Activated T-helper 2 cell treated with anti-CD3 and anti-CD28 coated beads, Interferon-gamma antibody, Interleukin-2, Interleukin-4, amounts not matched to agents 10 μg/mL and 5 μg/mL and 100 μg/mL, durations not matched to agents 14 hours and 24 hours and 36 hours (primary cell): ENCODE measurements at regions not wholly inside any gene's neighbourhood (a gene's known extent, or its start where the extent isn't known, plus 50 kb on each side); places are given as distances from the start of the nearest gene placed in this dataset.
"Not testable (repeated sequence)": the region's sequence is repeated elsewhere in the genome, so short reads cannot be mapped to it uniquely, and the experiment has no call there.

Experiments
- DNase-seq: peaks from one replicate; pipeline ENCODE4 v3.0.0; 2021; ENCODE audit warnings: low spot score
- H3K27ac Mint-ChIP-seq: one replicate; pipeline ENCODE4 v1.8.0; 2021; ENCODE audit warnings: mixed read lengths
- H3K27me3 Mint-ChIP-seq: one replicate; pipeline ENCODE4 v1.8.0; 2021; ENCODE audit warnings: low read depth, mixed read lengths
- H3K36me3 Mint-ChIP-seq: one replicate; pipeline ENCODE4 v1.8.0; 2021; ENCODE audit warnings: low read depth, mixed read lengths
- H3K4me1 Mint-ChIP-seq: one replicate; pipeline ENCODE4 v1.8.0; 2021; ENCODE audit warnings: low read depth, mixed read lengths
- H3K4me3 Mint-ChIP-seq: one replicate; pipeline ENCODE4 v1.8.0; 2021; ENCODE audit warnings: low read depth, mild to moderate bottlenecking, moderate library complexity, mixed read lengths
- H3K9me3 Mint-ChIP-seq: one replicate; pipeline ENCODE4 v1.8.0; 2021; ENCODE audit warnings: mixed read lengths
- intact Hi-C: fragments of 100-400 bp; cut with micrococcal nuclease; formaldehyde crosslinking; loops from one replicate; pipeline ENCODE4 v1.15.1; 2023

DNA sequence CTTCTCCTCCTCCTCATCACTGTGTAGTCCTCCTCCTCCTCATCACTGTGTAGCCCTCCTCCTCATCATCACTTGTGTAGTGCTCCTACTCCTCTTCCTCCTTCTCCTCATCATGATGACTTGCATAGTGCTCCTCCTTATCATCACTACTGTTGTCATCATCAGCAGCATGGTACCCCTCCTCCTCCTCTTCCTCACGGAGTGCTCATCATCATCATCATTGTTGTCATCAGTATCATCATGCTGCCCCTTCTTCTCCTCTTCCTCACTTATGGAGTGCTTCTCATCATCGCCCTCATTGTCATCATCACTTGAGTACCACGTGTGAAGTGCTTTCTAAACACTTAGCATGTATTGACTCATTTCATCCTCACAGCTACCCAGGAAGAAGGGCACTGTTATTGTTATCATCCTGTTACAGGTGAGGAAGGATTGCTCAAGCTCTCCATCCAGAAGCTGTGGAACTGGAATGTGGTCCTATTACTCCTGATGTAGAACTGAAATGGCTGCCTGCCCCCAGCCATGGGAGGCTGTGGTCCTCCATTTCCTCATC is 122.8 kb upstream of the SHH start:
- no peaks in the 10 kb centered on the region for H3K36me3 Mint-ChIP-seq
- H3K4me1 Mint-ChIP-seq = no peaks in the 10 kb centered on the region
- no peak for DNase-seq
- peaks cover 1% of the 10 kb centered on the region for H3K27me3 Mint-ChIP-seq
- no peak overlapping the region for H3K27ac Mint-ChIP-seq
- peaks cover 19% of the 10 kb centered on the region for H3K9me3 Mint-ChIP-seq
- no peak overlapping the region for H3K4me3 Mint-ChIP-seq
- intact Hi-C loops = no loop called here

DNA sequence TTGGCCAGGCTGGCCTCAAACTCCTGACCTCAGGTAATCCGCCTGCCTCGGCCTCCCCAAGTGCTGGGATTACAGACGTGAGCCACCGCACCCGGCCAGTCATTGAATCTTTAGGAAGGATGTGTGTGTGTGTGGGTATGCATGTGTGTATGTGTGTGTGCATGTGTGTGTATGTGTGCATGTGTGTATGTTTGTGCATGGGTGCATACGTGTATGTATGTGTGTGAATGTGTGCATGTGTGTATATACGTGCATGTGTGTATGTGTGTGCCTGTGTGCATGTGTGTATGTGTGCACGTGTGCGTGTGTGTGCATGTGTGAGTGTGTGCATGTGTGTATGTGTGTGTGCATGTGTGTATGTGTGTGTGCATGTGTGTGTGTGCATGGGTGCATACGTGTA is 120.1 kb upstream of the SHH start:
- H3K4me3 Mint-ChIP-seq, H3K27ac Mint-ChIP-seq, H3K36me3 Mint-ChIP-seq, H3K27me3 Mint-ChIP-seq, DNase-seq, intact Hi-C loops, H3K4me1 Mint-ChIP-seq: not testable (repeated sequence)
- peaks cover 12% of the 10 kb centered on the region for H3K9me3 Mint-ChIP-seq

DNA sequence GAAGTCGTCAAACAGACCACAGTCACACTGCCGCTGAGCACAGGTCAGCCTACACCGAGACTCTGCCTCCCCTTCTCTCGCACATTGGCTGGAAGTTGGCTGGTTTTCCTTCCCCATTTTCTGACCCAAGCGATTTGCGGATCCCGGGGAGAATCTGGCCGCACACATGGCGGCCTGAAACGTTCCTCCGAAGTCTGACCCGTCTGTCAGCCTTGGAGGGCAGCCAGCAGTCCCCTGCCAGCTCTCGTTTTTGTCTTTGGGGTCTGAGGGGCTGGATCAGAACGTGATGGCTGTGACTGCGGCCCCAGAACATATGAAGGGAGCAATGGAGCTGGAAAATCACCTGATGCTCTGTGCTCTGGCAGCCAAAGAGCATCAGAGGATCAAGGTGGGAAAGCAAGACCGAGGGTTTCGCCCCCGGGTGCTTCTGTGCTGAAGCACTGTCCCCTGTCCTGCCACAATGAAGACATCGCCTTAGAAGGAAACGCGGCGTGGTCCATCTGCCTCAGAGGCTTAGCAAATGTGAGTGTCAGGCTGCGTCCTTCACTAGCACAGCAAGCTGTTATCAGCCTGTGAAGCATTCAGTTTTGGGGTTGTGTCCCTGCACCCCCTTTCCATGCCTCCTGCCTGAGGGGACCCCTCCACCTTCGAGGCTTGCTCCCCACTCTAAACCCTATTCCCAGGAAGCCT is 119.3 kb upstream of the SHH start:
- DNase-seq = no peak
- Mint-ChIP-seq H3K4me3 (no peak overlapping the region), H3K36me3 (no peaks in the 10 kb centered on the region), H3K27me3 (no peaks in the 10 kb centered on the region), H3K9me3 (peaks cover 12% of the 10 kb centered on the region), H3K4me1 (no peaks in the 10 kb centered on the region), H3K27ac (no peak overlapping the region)
- intact Hi-C loops = no loop called here

DNA sequence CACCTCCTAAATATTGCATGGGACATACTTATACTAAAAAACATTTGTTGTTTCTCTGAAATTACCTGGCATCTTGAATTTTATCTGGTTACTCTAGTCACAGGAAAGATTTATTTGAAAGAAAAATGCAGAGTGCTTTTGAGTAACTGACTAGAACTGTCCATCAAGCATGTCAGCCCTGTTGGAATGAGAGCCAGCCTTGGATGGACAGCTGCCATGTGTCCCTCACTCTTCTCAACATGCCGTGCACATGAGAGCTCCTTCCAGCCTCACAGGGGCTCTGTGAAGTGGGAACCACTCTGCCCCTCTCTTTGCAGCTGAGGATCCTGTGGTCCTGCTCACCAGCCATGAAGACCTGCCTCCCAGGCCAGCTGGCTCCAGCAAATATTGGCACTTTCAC is 118.3 kb upstream of the SHH start:
- no peaks in the 10 kb centered on the region for H3K36me3 Mint-ChIP-seq
- no peak overlapping the region for H3K27ac Mint-ChIP-seq
- H3K4me3 Mint-ChIP-seq = no peak overlapping the region
- no peaks in the 10 kb centered on the region for H3K4me1 Mint-ChIP-seq
- intact Hi-C loops = no loop called here
- DNase-seq = no peak
- no peaks in the 10 kb centered on the region for H3K27me3 Mint-ChIP-seq
- H3K9me3 Mint-ChIP-seq = peaks cover 12% of the 10 kb centered on the region

DNA sequence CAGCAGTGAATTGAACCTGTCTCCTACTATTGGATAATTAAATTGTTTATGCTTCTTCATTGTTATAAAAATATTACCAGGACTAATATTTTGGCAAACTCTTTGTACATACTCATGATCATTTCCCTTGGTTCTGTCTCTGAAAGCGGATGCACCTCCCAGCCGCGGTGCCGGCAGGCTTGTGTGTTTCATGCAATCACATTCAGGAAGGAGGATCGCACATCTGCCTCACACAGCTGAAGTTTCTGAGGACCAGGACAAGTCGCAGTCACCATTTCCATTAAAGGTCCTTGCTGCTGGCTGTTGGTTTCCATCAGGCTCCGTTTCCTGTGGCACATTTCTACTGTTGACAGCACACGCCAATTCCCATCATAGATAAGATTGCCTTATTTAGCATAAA is 117.8 kb upstream of the SHH start:
- Mint-ChIP-seq H3K27ac (no peak overlapping the region), H3K4me1 (no peaks in the 10 kb centered on the region), H3K36me3 (no peaks in the 10 kb centered on the region), H3K27me3 (no peaks in the 10 kb centered on the region), H3K4me3 (no peak overlapping the region), H3K9me3 (peaks cover 10% of the 10 kb centered on the region)
- intact Hi-C loops = no loop called here
- no peak for DNase-seq

DNA sequence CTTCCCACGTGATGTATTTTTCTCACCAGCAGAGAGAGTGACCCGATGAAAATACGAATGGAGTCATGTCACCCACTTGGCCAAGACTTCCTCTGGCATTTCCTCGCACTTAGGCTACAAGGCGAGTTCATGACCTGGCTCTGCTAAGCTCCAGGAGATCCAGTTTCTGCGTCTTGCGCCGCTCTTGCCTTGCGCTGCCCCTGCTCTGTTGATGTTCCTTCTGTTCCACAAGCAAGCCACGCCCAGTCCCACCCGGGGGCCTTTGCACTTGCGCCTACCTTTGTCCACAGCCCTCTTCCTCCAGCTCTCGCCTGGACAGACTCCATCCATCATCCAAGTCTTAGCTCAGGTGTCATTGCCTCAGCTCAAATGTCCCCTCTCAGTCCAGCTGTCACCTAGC is 116.3 kb upstream of the SHH start:
- H3K4me1 Mint-ChIP-seq = no peaks in the 10 kb centered on the region
- intact Hi-C loops = no loop called here
- no peaks in the 10 kb centered on the region for H3K27me3 Mint-ChIP-seq
- peaks cover 7% of the 10 kb centered on the region for H3K9me3 Mint-ChIP-seq
- H3K27ac Mint-ChIP-seq = no peak overlapping the region
- DNase-seq = no peak
- H3K4me3 Mint-ChIP-seq = no peak overlapping the region
- H3K36me3 Mint-ChIP-seq = no peaks in the 10 kb centered on the region

DNA sequence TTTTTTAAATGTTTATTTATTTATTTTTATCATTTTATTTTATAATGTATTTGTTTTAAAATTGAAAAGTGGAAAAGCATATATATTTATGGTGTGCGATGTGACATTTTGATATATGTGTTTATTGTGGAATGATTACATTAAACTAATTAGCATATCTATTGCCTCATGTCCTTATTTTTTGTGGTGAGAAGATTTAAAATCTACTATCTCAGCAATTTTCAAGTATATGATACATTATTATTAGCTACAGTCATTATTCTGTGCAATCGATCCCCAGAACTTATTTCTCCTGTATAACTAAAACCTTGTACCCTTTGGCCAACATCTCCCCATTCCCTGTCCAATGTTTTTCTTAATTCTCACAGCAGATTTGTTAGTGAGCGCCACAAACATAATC is 115.6 kb upstream of the SHH start:
- DNase-seq = no peak
- intact Hi-C loops = no loop called here
- no peak overlapping the region for H3K27ac Mint-ChIP-seq
- H3K9me3 Mint-ChIP-seq = peaks cover 4% of the 10 kb centered on the region
- no peaks in the 10 kb centered on the region for H3K4me1 Mint-ChIP-seq
- H3K27me3 Mint-ChIP-seq = no peaks in the 10 kb centered on the region
- no peaks in the 10 kb centered on the region for H3K36me3 Mint-ChIP-seq
- H3K4me3 Mint-ChIP-seq = no peak overlapping the region

DNA sequence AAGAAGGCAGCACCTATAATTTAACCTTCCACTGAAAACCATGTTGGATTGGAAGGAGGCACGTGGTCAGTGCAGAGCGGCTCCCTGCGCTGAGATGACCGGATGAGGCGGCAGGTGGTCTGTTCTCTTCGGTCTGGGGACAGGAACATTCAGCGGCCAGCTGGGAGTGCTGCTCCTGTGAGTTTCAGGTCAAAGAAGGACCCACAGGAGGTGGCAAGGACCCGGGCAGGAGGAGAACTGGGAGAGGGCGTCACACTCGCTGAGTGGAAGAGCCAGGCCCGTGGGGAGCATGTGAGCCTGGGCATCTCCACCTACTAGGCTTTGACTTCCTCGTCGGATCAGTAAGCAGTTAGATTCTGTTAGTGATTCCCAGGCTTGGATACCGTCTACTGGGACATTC is 113.4 kb upstream of the SHH start:
- H3K36me3 Mint-ChIP-seq = no peaks in the 10 kb centered on the region
- H3K27ac Mint-ChIP-seq = no peak overlapping the region
- H3K27me3 Mint-ChIP-seq = no peaks in the 10 kb centered on the region
- intact Hi-C loops = no loop called here
- H3K4me1 Mint-ChIP-seq = no peaks in the 10 kb centered on the region
- no peaks in the 10 kb centered on the region for H3K9me3 Mint-ChIP-seq
- no peak for DNase-seq
- no peak overlapping the region for H3K4me3 Mint-ChIP-seq

DNA sequence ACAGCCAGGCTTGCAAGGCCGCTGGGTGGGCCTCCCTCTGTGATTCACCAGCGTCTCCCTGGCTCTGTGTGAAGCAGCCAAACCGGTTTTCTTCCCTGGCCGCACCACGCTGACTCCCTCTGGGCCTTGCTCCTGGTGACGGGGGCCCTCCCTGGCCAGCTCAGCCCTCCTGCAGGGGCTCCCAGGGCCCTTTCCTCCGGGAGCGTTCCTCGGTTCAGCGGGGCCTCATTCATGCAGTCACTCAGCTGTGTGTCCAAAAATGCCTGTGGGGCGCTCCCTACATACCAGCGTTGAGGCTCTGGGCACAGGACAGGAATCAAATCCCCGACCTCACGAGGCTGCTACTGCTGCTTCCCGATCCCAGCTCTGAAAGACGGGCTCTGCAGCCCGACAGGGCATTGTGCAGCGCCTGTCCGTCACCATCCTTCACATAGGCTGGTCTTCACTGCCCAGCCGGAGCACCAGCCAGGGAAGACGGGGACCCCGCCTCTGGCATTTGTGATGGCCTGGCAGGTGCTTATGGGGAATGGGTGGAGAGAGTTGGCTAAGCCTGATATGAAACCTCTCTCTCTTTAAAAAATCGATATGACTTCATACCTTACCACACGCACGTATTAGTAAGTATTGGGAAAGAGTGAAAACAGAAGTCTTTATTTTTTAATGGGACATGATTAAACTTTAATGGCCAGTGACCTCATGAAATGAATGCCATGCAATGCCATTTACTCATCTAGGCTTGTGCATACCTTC is 110.0 kb upstream of the SHH start:
- Mint-ChIP-seq H3K27ac (no peak overlapping the region), H3K4me3 (no peak overlapping the region), H3K27me3 (no peaks in the 10 kb centered on the region), H3K36me3 (no peaks in the 10 kb centered on the region), H3K4me1 (no peaks in the 10 kb centered on the region), H3K9me3 (no peaks in the 10 kb centered on the region)
- intact Hi-C loops = no loop called here
- DNase-seq = no peak

DNA sequence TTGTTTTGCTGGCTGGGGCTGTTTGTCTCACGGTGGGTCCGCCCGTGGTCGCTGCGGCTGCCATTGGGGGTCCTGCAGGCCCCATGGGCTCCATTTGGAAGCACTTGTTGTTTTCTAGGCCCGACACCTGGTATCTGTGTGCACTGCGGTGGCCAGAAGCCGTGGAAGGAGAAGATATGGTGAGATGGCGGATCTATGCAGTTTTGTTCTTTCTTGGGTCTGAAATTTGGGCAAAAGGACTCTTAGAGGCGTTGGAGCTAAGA is 109.5 kb upstream of the SHH start:
- Mint-ChIP-seq H3K27me3 (no peaks in the 10 kb centered on the region), H3K36me3 (no peaks in the 10 kb centered on the region), H3K4me1 (no peaks in the 10 kb centered on the region), H3K9me3 (no peaks in the 10 kb centered on the region), H3K4me3 (no peak overlapping the region), H3K27ac (no peak overlapping the region)
- no peak for DNase-seq
- intact Hi-C loops = no loop called here

DNA sequence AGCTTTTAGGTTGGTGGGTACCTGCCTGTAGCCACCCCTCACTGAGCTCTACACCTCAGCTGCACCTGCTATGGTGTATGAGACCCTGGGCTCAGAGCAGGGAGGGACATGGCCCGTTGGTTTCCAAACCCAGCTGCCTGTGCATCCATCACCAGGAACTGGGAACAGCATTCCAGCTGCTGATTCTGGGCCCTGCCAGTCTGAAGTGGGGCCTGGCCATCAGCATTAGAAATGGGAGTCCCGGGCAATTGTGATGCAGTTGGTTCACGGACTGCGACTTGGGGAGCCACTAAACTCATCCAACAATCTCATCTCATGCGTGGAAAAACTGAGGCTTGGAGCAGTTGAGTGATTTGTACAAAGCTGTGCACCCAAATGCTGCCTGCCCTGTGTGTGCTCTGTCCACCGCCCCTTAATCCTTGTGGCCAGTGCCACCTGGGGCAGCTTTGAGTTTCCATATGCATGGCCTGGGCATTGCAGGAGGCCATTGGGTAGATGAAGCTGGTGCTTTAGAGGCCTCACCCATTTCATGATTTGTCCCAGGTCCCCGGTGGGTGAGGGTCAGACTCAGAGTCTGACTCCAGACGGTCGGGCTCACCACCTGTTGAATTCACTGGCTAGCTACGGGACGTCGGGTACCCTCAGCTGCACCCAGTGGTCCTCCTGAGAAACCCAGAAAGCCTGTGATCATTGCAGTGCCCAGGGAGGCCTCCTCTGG is 109.0 kb upstream of the SHH start:
- intact Hi-C loops = no loop called here
- DNase-seq = no peak
- H3K4me1 Mint-ChIP-seq = no peaks in the 10 kb centered on the region
- no peak overlapping the region for H3K27ac Mint-ChIP-seq
- H3K36me3 Mint-ChIP-seq = no peaks in the 10 kb centered on the region
- H3K9me3 Mint-ChIP-seq = no peaks in the 10 kb centered on the region
- no peak overlapping the region for H3K4me3 Mint-ChIP-seq
- H3K27me3 Mint-ChIP-seq = no peaks in the 10 kb centered on the region

DNA sequence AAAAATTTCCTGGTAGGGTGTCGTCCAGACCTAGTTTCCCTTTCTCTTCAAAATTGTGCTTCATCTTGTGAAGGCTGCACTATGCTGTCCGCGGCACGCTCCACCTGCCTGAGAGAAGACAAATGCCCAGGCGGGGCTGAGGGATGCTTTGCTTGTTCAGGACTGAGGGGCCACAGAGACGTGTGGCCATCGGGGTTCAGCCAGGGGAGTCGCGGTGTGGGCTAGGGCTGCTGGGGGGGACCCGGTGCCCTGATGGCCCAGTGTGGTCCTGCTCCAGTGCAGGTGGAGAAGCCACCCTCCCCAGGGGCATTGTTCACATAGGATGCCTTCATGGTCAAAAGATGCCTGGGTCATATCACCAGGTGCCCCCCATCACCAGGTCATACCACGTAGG is 107.8 kb upstream of the SHH start:
- H3K27me3 Mint-ChIP-seq = no peaks in the 10 kb centered on the region
- no peaks in the 10 kb centered on the region for H3K4me1 Mint-ChIP-seq
- H3K36me3 Mint-ChIP-seq = no peaks in the 10 kb centered on the region
- no peak for DNase-seq
- H3K9me3 Mint-ChIP-seq = no peaks in the 10 kb centered on the region
- H3K4me3 Mint-ChIP-seq = no peak overlapping the region
- H3K27ac Mint-ChIP-seq = no peak overlapping the region
- intact Hi-C loops = no loop called here

DNA sequence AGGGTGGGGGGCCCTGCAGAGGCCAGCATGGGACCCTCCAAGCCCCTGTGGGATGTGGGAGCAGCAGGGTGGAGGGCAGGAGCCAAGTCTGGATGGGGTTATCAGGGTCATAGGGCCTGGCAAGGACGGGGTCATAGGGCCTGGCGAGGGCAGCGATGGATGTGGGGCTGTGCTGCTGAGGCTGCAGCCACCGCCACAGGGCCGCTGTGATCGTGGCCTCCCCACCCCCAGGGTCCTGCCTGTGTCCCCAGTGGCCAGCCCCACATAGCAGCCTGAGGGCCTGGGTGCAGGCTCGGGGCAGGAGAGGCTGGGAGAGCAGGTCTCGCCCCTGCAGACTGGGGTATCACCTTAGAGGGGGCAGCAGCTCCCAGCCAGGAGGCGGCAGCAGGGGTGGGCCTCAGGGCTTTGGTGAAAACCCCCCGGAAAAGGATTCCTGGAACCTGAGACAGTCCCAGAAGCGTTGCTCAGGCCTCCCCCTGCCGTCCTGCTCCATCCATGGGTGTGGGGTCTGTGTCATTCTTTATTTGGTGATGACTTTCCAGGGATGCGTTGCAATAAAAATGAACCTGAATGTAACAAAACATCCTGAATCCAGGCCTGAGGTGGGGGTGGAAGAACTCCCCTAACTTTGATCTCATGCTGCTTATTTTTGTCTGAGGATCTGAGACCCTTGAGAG is 107.3 kb upstream of the SHH start:
- no peak overlapping the region for H3K27ac Mint-ChIP-seq
- no peaks in the 10 kb centered on the region for H3K9me3 Mint-ChIP-seq
- no peak overlapping the region for H3K4me3 Mint-ChIP-seq
- DNase-seq = no peak
- intact Hi-C loops = no loop called here
- H3K36me3 Mint-ChIP-seq = no peaks in the 10 kb centered on the region
- no peaks in the 10 kb centered on the region for H3K27me3 Mint-ChIP-seq
- H3K4me1 Mint-ChIP-seq = no peaks in the 10 kb centered on the region
